Activated B cell treated with CpG ODN at 0.5 μM for 24 hours (primary cell): ENCODE measurements at regions not wholly inside any gene's neighbourhood (a gene's known extent, or its start where the extent isn't known, plus 50 kb on each side); places are given as distances from the start of the nearest gene placed in this dataset.

ENCODE experiments used
- ATAC-seq: fragments of 200-7000 bp; cut with Tn5 transposase; one replicate; pipeline ENCODE4 v1.10.0; 2021; ENCODE audit warnings: low read depth, mild to moderate bottlenecking, moderate library complexity
- CTCF ChIA-PET: fragments of 350-600 bp; sonication (Branson Sonifier 250); formaldehyde crosslinking; loops from one replicate; lab custom pipeline; 2021; ENCODE audit warnings: antibody characterized with exemption; lab: Charles Lee
- POLR2A ChIA-PET: fragments of 350-600 bp; sonication (Branson Sonifier 250); formaldehyde crosslinking; loops from one replicate; lab custom pipeline; 2021; ENCODE audit warnings: antibody characterized with exemption; lab: Charles Lee
- DNase-seq: peaks from one replicate; pipeline ENCODE4 v3.0.0; 2022
- H3K27ac Mint-ChIP-seq: one replicate; pipeline ENCODE4 v1.8.0; 2020; ENCODE audit warnings: mixed read lengths
- H3K27me3 Mint-ChIP-seq: one replicate; pipeline ENCODE4 v1.8.0; 2021; ENCODE audit warnings: mixed read lengths
- H3K36me3 Mint-ChIP-seq: one replicate; pipeline ENCODE4 v1.8.0; 2021; ENCODE audit warnings: low read depth, mixed read lengths
- H3K4me1 Mint-ChIP-seq: one replicate; pipeline ENCODE4 v1.8.0; 2021; ENCODE audit warnings: mixed read lengths
- H3K4me3 Mint-ChIP-seq: one replicate; pipeline ENCODE4 v1.8.0; 2020; ENCODE audit warnings: mild to moderate bottlenecking, mixed read lengths
- H3K9me3 Mint-ChIP-seq: one replicate; pipeline ENCODE4 v1.8.0; 2020; ENCODE audit warnings: mixed read lengths
- intact Hi-C: fragments of 100-400 bp; cut with micrococcal nuclease; formaldehyde crosslinking; loops from one replicate; pipeline ENCODE4 v1.15.1; 2024
- TF ChIP-seq, protein P1 (sequence below): fragments of 200-600 bp; IDR thresholded peaks from one replicate; pipeline ENCODE4 v1.8.0; 2022; ENCODE audit warnings: antibody characterized with exemption, mild to moderate bottlenecking

DNA sequence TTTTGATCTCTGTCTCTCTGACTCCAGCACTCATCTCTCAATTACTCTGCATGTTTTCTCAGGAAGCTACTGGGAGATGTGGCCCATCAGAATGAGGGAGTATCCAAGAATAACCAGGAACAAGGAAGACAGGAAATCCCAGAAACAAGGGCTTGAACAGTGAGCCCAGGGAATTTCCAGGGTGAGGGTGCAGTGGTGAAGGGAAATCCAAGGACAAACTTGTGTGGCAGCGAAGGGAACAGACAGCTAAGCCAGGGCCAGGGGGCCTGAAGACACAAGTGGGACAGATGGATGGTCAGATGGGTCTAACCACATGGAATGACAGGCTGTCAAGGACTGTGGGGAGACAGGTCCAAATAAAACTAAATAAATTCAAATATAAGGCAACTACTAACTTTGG is 121.8 kb upstream of the ERRFI1 start:
- TF ChIP-seq, protein P1, sequence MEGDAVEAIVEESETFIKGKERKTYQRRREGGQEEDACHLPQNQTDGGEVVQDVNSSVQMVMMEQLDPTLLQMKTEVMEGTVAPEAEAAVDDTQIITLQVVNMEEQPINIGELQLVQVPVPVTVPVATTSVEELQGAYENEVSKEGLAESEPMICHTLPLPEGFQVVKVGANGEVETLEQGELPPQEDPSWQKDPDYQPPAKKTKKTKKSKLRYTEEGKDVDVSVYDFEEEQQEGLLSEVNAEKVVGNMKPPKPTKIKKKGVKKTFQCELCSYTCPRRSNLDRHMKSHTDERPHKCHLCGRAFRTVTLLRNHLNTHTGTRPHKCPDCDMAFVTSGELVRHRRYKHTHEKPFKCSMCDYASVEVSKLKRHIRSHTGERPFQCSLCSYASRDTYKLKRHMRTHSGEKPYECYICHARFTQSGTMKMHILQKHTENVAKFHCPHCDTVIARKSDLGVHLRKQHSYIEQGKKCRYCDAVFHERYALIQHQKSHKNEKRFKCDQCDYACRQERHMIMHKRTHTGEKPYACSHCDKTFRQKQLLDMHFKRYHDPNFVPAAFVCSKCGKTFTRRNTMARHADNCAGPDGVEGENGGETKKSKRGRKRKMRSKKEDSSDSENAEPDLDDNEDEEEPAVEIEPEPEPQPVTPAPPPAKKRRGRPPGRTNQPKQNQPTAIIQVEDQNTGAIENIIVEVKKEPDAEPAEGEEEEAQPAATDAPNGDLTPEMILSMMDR = no peak
- ATAC-seq = no peak
- no peak overlapping the region for H3K27ac Mint-ChIP-seq
- ChIA-PET CTCF (no interaction called here), POLR2A (no interaction called here)
- H3K4me1 Mint-ChIP-seq = no peaks in the 10 kb centered on the region
- H3K9me3 Mint-ChIP-seq = no peaks in the 10 kb centered on the region
- peaks cover 26% of the 10 kb centered on the region for H3K27me3 Mint-ChIP-seq
- no peak overlapping the region for H3K4me3 Mint-ChIP-seq
- no peak for DNase-seq
- no peaks in the 10 kb centered on the region for H3K36me3 Mint-ChIP-seq
- intact Hi-C loops = no loop called here

DNA sequence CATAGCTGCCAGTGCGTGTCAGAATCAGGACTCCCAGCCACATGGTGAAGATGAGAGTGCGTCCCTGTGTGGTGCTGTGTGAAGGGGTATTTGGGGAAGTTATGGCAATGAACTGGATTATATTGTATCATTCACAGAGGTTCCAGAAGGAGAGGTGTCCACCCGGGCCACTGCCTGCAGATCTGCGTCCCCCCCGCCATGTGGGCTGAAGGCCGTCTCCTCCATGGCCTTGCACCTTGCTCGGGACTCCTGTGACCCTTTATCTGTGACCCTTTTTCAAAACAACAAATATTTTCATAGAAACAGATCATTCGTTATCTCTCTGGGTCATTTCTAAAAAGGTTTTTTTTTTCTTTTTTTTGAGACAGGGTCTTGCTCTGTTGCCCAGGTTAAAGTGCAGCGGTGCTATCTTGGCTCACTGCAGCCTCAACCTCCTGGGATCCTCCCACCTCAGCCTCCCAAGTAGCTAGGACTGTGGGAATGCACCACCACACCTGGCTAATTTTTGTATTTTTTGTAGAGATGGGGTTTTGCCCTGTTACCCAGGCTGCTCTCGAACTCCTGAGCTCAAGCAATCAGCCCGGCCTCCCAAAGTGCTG is 120.2 kb upstream of the ERRFI1 start:
- ATAC-seq (no peak), DNase-seq (no peak)
- H3K4me1 Mint-ChIP-seq = no peaks in the 10 kb centered on the region
- ChIA-PET POLR2A (no interaction called here), CTCF (no interaction called here)
- intact Hi-C loops = no loop called here
- peaks cover 21% of the 10 kb centered on the region for H3K27me3 Mint-ChIP-seq
- H3K4me3 Mint-ChIP-seq = no peak overlapping the region
- H3K36me3 Mint-ChIP-seq = no peaks in the 10 kb centered on the region
- no peaks in the 10 kb centered on the region for H3K9me3 Mint-ChIP-seq
- no peak overlapping the region for H3K27ac Mint-ChIP-seq
- TF ChIP-seq, protein P1 = no peak

DNA sequence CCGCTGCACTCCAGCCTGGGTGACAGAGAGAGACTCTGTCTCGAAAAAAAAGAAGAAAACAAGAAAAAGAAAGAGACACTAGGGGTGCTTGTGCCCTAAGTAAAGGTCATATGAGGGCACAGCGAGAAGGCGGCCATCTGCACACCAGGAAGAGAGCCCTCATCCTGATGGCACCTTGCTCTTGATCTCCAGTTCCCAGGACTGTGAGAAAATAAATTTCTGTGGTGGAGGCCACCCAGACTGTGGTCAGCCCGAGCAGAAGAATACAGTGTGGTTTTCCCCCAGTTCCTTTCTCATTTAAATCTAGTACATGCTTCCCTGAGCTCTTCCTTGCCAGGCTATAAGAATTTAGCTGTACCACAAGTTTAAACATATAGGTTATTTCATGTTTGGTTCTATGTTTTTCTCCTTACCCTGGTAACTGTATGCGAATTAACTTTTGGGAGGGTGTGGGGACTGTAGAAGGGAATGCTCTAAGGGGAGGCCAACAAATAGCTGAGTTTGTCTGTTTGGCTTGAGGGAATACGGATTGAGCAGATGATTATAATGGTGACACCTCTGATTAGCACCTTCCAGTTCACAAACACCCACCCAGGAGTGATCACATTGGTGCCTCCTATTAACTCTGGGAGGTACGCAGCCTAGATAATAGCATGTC is 119.6 kb upstream of the ERRFI1 start:
- no peak overlapping the region for H3K27ac Mint-ChIP-seq
- H3K4me1 Mint-ChIP-seq = no peaks in the 10 kb centered on the region

DNA sequence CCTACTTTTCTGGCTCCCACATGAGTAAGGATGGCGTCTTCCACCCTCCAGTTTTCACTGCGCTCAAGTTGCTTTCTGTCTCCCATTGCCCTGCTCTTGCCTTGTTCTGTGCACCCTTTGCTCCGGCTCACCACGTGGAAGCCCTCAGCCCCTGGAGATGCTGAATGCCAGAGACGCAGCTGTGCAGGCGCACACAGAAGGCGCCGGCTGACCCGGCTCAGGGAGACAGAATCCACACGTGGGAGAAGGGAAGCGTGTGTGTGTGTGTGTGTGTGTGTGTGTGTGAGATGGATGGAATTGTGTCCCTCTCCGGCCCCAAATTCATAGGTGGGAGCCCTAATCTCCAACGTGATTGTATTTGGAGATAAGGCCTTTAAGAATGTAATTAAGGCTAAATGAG is 118.2 kb upstream of the ERRFI1 start:
- Mint-ChIP-seq H3K9me3 (no peaks in the 10 kb centered on the region), H3K4me3 (no peak overlapping the region), H3K36me3 (no peaks in the 10 kb centered on the region), H3K27ac (no peak overlapping the region), H3K27me3 (peaks cover 21% of the 10 kb centered on the region), H3K4me1 (no peaks in the 10 kb centered on the region)
- TF ChIP-seq, protein P1 = no peak
- DNase-seq (no peak), ATAC-seq (no peak)
- CTCF ChIA-PET = no interaction called here
- POLR2A ChIA-PET = no interaction called here
- intact Hi-C loops = no loop called here

More for the DNA sequence above, 119.6 kb upstream of the ERRFI1 start:
- no peak for DNase-seq
- H3K27me3 Mint-ChIP-seq = peaks cover 19% of the 10 kb centered on the region
- no peak for ATAC-seq
- H3K9me3 Mint-ChIP-seq = no peaks in the 10 kb centered on the region
- H3K4me3 Mint-ChIP-seq = no peak overlapping the region
- TF ChIP-seq, protein P1 = no peak
- H3K36me3 Mint-ChIP-seq = no peaks in the 10 kb centered on the region
- CTCF ChIA-PET = interaction anchor here (0.7 kb wide), 1 partner anchor 584 kb away, joined by 3 read pairs; no protein-coding TSS in a partner anchor
- POLR2A ChIA-PET = no interaction called here
- intact Hi-C loops = no loop called here

DNA sequence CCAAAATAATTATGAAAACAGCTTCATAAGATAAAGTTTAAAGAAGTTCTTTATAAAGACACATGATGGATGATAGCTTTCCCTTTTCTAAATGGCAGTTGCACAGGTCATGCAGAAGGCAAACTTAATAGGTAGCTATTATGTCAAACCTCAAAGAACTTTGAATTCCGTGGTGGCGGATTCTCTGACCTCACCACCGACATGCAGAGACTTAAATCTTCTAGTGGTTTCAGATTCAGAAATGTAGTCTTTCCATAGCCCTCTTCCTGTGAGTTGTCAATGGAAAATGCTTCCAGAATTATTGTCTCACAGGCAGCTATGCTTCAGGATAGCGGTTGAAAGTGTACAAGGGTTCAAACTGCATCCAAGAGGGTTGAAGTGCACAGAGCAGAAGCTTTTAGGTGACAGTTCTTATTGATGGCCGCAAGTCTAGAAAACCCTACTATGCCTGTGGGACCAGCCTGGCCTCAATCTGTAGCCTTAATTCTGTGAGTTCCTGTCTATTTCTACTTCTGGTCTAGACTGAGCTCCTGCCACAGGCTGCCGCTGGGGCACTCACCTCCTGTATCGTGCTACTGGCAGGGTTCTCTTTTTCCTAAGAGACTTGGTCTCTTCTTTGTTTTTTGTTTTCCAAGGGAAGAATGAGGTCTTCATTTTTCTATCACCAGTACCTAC is 117.0 kb upstream of the ERRFI1 start:
- H3K27me3 Mint-ChIP-seq = peaks cover 22% of the 10 kb centered on the region
- intact Hi-C loops = no loop called here
- TF ChIP-seq, protein P1 = no peak
- CTCF ChIA-PET = no interaction called here
- no peaks in the 10 kb centered on the region for H3K9me3 Mint-ChIP-seq
- no peak for DNase-seq
- ATAC-seq = no peak
- POLR2A ChIA-PET = no interaction called here
- H3K4me3 Mint-ChIP-seq = no peak overlapping the region
- no peaks in the 10 kb centered on the region for H3K4me1 Mint-ChIP-seq
- no peak overlapping the region for H3K27ac Mint-ChIP-seq
- no peaks in the 10 kb centered on the region for H3K36me3 Mint-ChIP-seq
